Activated T-cell treated with anti-CD3 and anti-CD28 coated beads for 4 hours (primary cell): ENCODE measurements at regions not wholly inside any gene's neighbourhood (a gene's known extent, or its start where the extent isn't known, plus 50 kb on each side); places are given as distances from the start of the nearest gene placed in this dataset.

Experiments
- DNase-seq: peaks from one replicate; pipeline ENCODE4 v3.0.0-alpha.2; 2020

GRCh38 chr5:133827830-133828229 is 140.6 kb downstream of the C5orf15 start:
- no peak for DNase-seq

GRCh38 chr5:133827011-133827410 is 141.4 kb downstream of the C5orf15 start:
- no peak for DNase-seq

GRCh38 chr5:133825631-133826289 is 142.7 kb downstream of the C5orf15 start:
- DNase-seq, result no peak

- DNase-seq, result no peak
These were observed 143.7 kb downstream of the C5orf15 start for GRCh38 chr5:133824661-133825254.

GRCh38 chr5:133821889-133822288 is 146.5 kb downstream of the C5orf15 start:
- DNase-seq, result no peak

- no peak for DNase-seq
These were observed 147.1 kb downstream of the C5orf15 start for GRCh38 chr5:133821311-133821741.

- no peak for DNase-seq
These were observed 147.9 kb downstream of the C5orf15 start for GRCh38 chr5:133820507-133820906.

GRCh38 chr5:133819977-133820471 is 148.4 kb downstream of the C5orf15 start:
- no peak for DNase-seq

- DNase-seq, result no peak
These were observed 149.4 kb downstream of the C5orf15 start for GRCh38 chr5:133818869-133819600.

GRCh38 chr5:133818031-133818431 is 150.4 kb downstream of the C5orf15 start:
- no peak for DNase-seq

GRCh38 chr5:133817456-133817855 is 151.0 kb downstream of the C5orf15 start:
- no peak for DNase-seq

- DNase-seq, result no peak
These were observed 151.6 kb downstream of the C5orf15 start for GRCh38 chr5:133816791-133817190.

- no peak for DNase-seq
These were observed 154.3 kb downstream of the C5orf15 start for GRCh38 chr5:133814152-133814551.

GRCh38 chr5:133811168-133811567 is 157.3 kb downstream of the C5orf15 start:
- DNase-seq, result no peak

GRCh38 chr5:133809801-133810200 is 158.6 kb downstream of the C5orf15 start:
- no peak for DNase-seq

- no peak for DNase-seq
These were observed 161.1 kb downstream of the C5orf15 start for GRCh38 chr5:133807348-133807747.

- DNase-seq, result no peak
These were observed 161.6 kb downstream of the C5orf15 start for GRCh38 chr5:133806847-133807246.

GRCh38 chr5:133801955-133802751 is 166.3 kb downstream of the C5orf15 start:
- DNase-seq, result no peak

- DNase-seq, result no peak
These were observed 167.0 kb downstream of the C5orf15 start for GRCh38 chr5:133801431-133801830.

- no peak for DNase-seq
These were observed 168.7 kb downstream of the C5orf15 start for GRCh38 chr5:133799571-133800237.

- no peak for DNase-seq
These were observed 171.3 kb downstream of the C5orf15 start for GRCh38 chr5:133797167-133797566.

GRCh38 chr5:133796186-133796585 is 172.2 kb downstream of the C5orf15 start:
- no peak for DNase-seq
